ENCODE measurements at regions not wholly inside any gene's neighbourhood (a gene's known extent, or its start where the extent isn't known, plus 50 kb on each side); places are given as distances from the start of the nearest gene placed in this dataset.
"Not testable (repeated sequence)": the region's sequence is repeated elsewhere in the genome, so short reads cannot be mapped to it uniquely, and the experiment has no call there.

DNA sequence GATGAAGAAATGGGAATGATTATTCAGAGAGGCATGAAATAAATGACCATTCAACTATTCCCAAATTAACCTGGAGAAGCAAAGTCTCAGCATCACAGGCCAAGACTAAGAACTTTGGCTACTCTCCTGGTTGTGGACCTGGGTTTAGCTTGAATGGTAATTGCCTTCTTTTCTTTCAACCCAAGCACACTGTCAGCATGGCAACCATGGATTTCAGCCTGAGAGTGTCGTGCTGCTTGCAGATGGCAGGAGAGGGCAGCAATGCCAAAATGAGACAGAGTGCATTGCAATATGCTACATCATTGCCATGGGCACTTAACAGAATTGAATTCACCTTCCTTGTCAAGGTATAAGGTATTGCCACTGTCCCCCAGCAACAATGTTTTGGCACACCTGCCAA is 767.2 kb downstream of the REEP3 start:
- DNase-seq (ENCODE audit: low read depth in 3 of 3, low spot score in 1 of 3) = no peak

DNA sequence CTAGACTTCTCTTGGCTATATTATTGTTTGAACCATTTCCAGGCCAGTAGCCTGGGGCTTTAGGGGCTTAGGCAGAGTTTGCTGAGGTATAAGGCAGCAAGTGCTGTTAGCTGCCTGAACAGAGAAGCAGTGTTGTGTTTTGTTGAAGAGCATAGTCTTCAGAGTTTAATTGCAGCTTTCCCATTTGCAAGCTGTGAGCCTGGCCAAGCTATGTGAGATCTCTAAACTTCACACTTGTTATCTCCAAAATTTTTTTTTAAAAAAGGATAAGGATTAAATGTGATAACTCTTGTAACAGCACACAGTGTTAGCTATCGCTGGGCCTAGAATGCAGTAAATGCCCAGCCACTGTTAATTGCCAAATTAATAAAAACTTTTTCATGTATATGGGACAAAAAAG is 782.4 kb downstream of the REEP3 start:
- DNase-seq (ENCODE audit: low read depth in 3 of 3, low spot score in 1 of 3) = no peak

DNA sequence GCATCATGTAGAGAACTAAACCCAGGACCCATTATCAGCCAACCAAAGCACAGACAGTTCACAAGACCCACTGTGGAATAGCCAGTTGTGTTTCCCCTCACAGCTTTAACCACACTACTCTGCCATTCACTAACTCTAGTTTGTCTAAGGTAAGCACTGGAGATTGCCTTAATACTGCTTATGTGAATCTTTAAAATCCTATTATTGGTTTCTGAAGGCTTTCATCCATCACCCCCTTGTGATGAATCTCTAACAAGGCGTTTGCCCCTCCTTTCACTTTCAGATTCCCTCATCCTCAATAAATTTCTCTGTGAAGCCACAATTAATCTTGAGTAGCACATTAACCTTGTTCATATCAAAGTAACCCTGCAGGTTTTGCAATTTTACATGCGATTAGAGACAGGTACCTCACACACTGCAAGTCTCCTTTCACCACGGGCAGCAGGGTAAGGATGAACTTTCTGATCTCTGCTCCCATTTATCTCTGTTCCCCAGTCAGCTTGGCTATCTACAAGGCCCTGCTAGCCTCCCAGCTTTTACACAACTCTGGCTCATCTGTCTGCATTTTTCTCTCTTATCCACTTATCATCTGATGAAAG is 785.6 kb downstream of the REEP3 start:
- DNase-seq (ENCODE audit: low read depth in 3 of 3, low spot score in 1 of 3) = no peak

DNA sequence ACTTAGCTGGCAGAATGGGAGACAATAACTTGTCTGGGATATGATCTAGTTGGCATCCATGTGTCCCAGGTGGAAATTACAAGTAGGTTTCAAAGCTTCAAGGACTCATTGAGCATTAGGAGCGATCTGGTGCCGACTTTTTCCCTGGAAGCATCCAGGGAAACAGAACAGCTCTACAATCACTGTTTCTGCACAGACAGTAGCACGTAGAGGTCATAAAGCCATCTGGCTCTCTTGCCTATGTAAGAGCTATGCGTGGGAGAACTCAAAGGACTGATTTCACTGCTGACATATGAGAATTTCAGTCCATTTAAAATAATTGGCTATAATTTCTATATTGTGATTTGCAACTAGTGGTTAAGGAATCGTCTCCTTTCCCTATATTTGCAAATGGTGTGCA is 791.7 kb downstream of the REEP3 start:
- DNase-seq (ENCODE audit: low read depth in 3 of 3, low spot score in 1 of 3) = no peak

DNA sequence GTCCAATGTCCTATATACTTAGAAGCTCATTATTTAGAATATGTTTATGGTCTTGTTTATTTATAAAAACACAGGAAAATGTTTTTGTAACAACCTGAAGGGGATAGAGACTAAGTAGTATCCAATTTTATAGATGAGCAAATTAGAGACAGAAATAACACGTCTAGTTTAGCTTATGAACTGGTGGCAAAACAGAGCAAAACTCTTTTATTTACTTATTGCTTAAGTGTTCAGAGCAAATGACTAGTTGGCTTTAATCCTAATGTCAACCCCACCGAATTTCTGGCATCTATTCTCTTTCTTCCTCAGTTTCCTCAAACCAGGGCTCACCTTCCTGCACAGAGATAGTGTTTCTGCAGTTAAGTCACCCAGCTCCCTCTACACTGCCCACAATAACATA is 792.8 kb downstream of the REEP3 start:
- no peak for DNase-seq (ENCODE audit: low read depth in 3 of 3, low spot score in 1 of 3)

DNA sequence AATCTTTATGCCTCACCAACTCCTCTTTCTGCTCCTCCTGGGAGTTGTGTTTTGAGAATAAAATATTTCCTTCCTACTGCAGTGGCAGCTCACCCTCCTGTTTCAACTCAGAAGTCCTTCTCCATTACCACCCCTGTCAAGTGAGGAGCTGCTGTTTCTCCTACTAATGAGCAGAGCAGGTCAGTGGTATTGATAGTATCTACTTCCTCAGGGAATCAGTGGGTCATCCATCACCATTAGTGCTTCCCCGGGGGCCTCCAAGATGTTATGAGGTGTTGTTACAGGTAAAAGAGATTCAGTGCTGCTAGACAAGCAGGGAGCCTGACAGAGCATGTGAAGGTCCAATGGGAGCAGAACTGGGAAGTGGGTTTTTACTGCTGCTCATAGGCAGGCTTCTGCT is 795.2 kb downstream of the REEP3 start:
- DNase-seq (ENCODE audit: low read depth in 3 of 3, low spot score in 1 of 3) = no peak

DNA sequence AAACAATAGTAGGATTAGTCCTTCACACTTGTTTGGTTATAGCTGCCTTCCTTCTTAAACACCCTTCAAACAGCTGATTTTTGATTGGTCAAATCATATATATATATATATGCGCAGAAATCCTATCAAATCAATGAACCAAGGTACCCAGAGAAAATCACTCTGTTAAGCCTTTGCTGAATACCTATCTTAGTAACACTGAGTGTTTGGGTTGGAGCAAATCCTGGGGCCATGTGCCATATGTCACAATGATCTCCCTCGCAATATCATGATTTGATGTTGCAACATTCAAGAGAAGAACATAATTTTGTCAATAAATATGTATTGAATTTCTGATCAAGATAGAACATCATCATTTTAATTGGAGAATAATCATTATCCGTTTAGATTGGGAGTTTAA is 795.6 kb downstream of the REEP3 start:
- DNase-seq (ENCODE audit: low read depth in 3 of 3, low spot score in 1 of 3) = no peak

DNA sequence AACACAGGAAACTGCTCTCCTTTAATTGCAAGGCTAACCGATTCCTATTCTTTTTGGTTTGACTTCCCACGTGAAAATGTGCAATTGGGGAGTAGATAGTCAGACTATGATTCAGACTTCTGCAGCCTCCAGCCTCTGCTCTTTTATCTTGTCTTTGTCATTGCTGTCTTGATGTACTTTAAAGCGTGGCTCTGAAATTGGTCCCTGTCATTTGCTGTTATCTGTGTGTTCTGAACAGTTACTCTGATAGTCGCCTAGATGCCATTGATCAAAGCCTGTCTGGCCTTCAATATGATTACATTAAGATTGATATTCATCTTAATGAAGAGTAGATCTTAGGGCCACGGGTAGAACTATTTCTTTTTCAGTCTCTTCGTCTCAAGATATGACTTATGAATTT is 799.2 kb downstream of the REEP3 start:
- no peak for DNase-seq (ENCODE audit: low read depth in 3 of 3, low spot score in 1 of 3)

DNA sequence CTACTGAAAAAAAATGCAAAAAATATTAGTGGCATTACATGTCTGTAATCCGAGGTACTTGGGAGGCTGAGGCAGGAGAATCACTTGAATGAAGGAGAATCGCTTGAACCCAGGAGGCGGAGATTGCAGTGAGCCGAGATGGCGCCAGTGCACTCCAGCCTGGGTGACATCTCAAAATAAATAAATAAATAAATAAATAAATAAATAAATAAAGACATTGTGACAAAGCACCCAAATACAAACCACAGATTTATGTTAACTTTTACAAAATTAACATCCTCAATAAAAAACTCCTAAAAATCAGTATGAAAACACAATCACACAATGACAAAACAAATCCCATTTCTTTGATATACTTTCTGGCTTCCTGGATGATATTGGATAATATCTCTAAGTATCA is 808.3 kb downstream of the REEP3 start:
- DNase-seq (ENCODE audit: low read depth in 3 of 3, low spot score in 1 of 3) = no peak

DNA sequence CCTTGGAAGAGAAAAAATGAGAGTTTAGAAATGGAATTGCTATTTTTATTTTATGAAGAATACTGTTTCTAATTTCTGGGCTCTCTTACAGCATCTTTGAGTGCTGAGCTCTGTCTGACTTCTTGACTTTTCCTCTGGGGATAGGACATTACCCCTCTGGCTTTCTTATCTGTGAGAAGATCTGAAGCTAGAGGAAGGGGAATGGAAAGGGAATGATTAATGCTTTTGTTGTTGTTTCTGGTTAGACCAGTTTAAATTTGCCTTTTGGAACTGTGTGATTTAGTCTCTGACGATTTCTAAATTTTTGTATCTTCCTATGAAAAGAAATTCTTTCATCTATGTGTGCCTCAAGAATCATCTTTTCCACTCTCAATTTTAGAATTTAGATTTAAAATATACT is 811.4 kb downstream of the REEP3 start:
- no peak for DNase-seq (ENCODE audit: low read depth in 3 of 3, low spot score in 1 of 3)

DNA sequence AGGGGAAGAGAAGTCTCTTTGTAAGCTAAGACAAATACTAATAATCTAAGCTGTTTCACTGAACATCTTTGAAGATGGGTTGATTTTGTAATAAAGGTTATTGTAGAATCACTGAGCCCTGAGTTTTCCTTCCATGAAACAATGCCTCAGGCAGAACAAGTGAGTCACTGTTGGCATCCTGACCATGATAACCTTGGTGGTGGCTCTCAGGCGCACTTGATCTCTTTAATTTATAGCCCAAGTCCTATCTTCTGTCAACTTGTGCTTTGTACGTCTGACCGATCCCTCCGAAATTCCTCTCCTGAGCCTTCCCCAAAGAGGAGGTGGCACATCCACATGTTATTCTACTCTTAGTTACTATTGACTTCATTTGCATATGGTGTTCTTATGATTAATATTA is 812.9 kb downstream of the REEP3 start:
- no peak for DNase-seq (ENCODE audit: low read depth in 3 of 3, low spot score in 1 of 3)

DNA sequence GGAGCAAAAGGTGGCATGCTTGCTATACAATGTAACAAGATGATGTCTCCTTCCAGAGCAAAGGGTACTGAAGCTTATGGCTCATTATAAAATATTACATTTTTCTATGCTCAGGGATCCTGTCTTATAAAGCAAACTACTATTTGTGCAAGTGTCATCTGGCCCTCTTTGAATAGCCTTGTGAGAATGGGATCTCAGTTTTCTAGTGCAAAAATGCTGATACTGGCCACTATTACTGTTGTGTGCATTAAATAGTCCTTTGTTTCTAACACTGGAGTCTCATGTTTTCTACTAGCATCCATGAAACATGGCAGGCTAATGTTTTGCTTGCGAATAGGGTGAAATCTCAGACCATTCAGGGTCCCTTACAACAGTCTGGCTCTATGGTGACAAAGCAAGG is 823.0 kb downstream of the REEP3 start:
- DNase-seq (ENCODE audit: low read depth in 3 of 3, low spot score in 1 of 3) = no peak

DNA sequence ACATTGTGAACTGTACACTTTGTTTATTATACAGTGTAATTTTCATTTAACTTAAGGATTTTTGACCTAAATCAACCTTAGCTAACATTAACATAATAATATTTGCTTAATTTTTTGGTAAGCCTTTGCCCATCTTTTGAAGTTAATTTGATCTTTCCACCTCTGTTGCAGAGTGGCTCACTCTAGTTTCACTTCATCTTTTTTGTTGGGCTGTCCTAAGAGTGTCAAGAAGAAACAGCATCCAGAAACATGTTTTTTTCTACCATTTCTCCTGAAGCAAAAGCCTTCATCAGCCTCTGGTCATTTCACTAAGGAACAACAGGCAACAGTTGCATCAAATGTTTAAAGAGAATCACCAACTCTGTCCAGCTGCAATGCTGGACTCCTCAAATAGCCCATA is 824.7 kb downstream of the REEP3 start:
- no peak for DNase-seq (ENCODE audit: low read depth in 3 of 3, low spot score in 1 of 3)

DNA sequence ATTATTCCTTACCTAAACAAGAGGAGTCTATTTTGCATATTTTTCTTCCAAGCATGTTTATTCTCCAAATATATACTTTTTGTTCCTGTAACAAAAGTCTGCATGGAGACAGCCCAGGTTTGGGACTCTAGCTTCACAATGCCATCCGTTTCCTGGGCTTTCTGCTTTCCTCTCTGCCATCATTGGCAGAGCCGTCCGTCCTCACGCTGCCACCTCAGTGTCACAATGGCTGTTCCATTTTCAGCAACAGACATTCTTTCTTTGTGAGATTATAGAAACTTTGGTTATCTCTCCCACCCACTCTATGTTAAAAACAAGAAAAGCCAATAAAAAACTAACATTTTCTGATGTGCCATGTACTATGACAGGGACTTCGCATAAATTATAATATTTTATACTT is 825.2 kb downstream of the REEP3 start:
- no peak for DNase-seq (ENCODE audit: low read depth in 3 of 3, low spot score in 1 of 3)

DNA sequence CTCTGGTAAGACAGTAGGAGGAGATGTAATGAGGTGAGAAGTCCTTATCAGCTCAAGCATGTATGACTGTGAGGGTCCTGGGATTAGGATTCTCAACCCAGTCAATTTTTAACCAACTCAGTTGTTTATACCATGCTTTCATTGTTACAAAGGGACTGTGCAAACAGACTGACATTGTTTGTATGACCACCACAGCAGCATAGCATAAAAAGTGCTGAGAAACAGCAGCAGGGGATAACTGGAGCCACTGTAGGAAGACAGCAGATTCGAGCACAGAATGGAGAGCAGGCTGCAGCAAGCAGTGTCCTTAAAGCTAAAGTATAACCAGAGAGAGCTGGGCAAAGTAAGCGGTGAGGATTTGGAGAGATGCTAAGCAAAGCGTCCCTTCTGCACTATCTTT is 829.5 kb downstream of the REEP3 start:
- no peak for DNase-seq (ENCODE audit: low read depth in 3 of 3, low spot score in 1 of 3)

DNA sequence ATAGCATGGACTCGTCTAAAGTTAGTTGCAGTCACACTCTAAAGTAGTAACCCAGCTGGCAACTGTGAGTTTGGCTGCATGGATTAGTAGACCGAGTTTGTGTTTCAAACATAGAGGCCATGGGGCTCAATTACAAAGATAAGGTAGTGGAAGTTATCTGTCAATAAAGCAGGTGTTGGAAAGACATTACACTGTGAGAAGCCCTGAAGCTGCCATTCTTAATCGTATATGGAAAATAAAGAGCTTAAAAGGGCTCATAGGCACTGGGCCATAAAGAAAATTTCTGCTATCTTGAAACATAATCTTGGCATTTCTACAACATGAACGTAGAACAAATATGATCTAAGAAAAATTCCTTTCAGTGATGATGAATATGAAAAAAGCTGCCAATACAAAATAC is 837.7 kb downstream of the REEP3 start:
- no peak for DNase-seq (ENCODE audit: low read depth in 3 of 3, low spot score in 1 of 3)

DNA sequence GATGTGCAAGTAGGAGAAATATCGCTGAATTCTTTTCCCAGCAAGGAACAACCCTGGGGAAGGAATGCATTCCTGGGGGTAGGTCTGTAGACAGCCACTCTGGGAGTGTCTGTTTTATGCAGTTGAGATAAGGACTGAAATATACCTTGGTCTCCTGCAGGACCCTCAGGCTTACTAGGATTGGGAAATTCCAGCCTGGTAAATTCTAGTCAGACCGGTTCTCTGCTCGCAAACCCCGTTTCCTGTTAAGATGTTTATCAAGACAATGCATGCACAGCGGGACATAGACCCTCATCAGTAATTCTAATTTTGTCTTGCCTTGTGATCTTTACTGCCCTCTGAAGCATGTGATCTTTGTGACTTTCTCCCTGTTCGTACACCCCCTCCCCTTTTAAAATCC is 839.0 kb downstream of the REEP3 start:
- not testable (repeated sequence) for DNase-seq (ENCODE audit: low read depth in 3 of 3, low spot score in 1 of 3)

DNA sequence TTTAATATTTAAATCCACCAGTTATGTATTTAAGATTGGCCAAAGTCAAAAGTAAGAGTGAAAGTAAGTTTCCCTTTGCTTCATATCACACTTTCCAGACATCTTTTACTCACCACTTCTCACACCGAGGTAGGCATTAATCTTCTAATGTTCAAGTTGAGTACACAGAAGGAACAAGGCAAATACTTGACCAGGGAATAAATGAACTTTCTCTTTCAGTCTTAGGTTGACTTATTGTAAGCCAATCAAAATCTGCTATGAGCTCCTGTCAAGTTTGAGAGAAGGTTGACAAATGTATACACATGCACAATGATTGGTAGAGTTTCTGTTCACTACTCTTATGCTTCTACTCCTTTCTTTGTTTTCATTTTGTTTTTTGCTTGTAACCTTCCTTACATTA is 842.5 kb downstream of the REEP3 start:
- DNase-seq (ENCODE audit: low read depth in 3 of 3, low spot score in 1 of 3) = no peak

DNA sequence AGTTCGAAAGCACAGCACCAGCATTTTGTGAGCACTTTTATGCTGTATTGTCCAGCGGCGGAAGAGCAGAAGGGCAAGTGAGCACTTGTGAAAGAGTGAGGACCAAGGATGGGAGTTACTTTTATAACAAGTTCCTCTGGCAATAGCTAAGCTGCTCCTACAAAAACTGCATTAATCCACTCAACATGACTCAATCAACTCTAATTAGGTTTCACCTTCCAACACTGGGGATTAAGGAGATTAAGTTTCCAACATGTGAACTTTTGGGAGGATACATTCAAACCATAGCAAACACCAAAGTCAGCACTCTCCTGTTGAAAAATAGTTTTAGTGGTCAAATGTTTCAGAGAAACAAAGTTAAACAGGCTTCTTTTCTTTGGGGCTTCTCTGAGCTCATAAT is 844.5 kb downstream of the REEP3 start:
- no peak for DNase-seq (ENCODE audit: low read depth in 3 of 3, low spot score in 1 of 3)

DNA sequence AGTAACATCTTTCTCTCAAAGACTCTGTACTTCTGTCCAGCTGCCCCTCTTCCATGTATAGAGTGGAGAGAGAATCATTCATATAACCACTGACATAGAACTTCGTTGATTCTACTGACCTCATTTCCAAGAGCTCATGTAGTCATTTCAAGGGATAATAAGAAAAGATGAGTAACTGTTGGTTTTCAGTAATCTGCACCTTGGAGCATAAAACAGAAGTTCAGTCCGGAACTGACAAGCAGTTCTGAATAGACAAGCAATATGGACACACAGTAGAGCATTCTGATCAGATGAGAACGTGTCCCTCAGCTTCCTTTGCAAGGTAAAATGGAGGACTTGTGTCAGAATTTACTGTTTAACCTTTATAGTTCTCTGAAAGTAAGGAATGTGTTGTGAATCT is 847.1 kb downstream of the REEP3 start:
- DNase-seq (ENCODE audit: low read depth in 3 of 3, low spot score in 1 of 3) = no peak

DNA sequence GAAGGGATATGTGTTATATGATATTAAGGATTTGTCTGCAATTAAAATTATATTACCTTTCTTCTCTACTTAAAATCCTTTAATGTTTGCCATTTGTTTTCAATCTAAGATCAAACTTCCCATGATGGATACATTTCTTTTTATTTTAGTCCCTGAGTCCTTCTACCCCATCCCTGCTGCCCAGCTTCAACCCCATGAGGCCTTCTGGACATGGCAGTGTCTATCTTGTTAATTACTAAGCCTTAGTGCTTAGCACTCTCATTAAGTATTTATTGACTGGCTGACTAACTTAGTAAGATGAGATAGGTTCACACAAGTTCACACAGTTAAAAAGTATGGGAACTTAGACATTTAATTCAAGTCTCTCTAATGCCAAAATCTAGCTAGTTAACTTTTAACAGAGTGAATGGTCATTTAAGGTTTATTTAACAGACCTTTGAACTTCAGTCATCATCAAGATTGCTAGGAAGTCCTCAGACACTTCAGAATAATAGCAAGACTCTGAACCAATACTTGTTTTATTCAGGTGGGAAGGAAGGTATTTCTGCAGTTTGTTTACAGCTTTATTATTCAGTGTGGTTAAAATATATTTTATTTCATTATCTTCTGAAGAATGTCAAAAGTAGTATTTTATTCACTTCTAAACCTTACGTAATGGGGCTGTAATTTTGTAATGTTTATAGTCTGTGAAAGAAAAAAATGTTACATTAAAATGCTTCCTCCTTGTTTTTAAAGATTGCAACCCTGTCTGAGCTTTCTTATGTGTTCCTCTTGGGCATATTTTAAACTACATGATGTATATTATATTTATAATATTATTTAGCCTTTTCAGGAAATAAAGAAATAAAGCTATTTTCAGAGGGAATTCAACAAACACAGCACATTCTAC is 848.9 kb downstream of the REEP3 start:
- DNase-seq (ENCODE audit: low read depth in 3 of 3, low spot score in 1 of 3) = no peak

DNA sequence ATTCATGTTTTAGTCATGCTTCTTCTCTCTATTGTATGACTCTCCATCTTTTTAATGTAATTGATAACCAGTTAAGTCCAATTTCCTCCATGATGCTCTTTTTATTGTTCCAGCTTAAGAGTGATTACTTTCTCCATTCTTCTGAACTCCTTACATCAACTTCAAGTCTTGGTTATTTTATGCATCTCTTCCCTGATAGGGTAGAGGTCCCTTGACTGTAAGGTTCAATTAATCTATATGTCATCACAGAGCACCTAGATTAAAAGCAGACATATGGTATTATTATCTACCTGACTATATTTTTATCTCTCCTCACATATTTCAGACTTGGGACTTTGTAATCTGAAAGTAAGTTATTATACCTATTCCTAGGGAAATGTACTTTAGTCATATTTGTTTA is 853.1 kb downstream of the REEP3 start:
- DNase-seq (ENCODE audit: low read depth in 3 of 3, low spot score in 1 of 3) = no peak

DNA sequence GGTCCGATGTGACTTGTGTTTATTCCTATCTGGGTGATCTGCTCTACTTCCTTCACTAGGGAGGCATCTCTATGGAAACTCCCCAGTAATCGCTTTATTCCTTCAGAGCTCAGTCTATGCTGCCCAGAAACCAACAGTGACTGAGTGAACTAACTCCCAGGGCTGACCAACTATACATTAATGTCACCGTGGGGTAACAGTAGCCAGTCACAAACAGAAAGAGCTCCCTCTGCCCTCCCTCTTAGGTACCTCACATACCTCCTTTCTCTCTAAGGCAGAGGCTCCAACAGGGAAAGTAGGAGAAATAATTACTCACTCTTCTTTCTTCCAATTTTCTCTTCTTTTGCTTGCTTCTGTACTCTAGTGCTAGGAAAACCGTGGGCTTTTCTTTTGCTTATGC is 855.0 kb downstream of the REEP3 start:
- no peak for DNase-seq (ENCODE audit: low read depth in 3 of 3, low spot score in 1 of 3)

All from stimulated activated CD4-positive, alpha-beta T cell treated with anti-CD3 and anti-CD28 coated beads, TNF-alpha, amount 100 ng/mL, for 1 hour (primary cell).